ENCODE measurements at regions not wholly inside any gene's neighbourhood (a gene's known extent, or its start where the extent isn't known, plus 50 kb on each side); places are given as distances from the start of the nearest gene placed in this dataset.

GRCh38 chr4:111681270-111681669, 464.0 kb upstream of the FAM241A start:
- FAIRE-seq (no peak), ATAC-seq (no peak), DNase-seq (no peak)
- no peaks in the 10 kb centered on the region for H3K36me3 ChIP-seq
- peaks cover 0 to 4% (median 0%) of the 10 kb centered on the region in 3 donors for H3K4me1 ChIP-seq
- TF ChIP-seq, protein P1, sequence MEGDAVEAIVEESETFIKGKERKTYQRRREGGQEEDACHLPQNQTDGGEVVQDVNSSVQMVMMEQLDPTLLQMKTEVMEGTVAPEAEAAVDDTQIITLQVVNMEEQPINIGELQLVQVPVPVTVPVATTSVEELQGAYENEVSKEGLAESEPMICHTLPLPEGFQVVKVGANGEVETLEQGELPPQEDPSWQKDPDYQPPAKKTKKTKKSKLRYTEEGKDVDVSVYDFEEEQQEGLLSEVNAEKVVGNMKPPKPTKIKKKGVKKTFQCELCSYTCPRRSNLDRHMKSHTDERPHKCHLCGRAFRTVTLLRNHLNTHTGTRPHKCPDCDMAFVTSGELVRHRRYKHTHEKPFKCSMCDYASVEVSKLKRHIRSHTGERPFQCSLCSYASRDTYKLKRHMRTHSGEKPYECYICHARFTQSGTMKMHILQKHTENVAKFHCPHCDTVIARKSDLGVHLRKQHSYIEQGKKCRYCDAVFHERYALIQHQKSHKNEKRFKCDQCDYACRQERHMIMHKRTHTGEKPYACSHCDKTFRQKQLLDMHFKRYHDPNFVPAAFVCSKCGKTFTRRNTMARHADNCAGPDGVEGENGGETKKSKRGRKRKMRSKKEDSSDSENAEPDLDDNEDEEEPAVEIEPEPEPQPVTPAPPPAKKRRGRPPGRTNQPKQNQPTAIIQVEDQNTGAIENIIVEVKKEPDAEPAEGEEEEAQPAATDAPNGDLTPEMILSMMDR (IDR thresholded peaks at IDR 0.05), result no peak
- no peaks in the 10 kb centered on the region for H3K9me3 ChIP-seq
- H3K27ac ChIP-seq, result no peak overlapping the region
- H3K4me3 ChIP-seq, result no peak overlapping the region
- no peaks in the 10 kb centered on the region for H3K27me3 ChIP-seq
- WGBS, 2 donors, result 55 to 63% methylated on average over 3 of the region's 3 CpGs
- intact Hi-C loops (cut with DNase I), result no loop called here

DNA sequence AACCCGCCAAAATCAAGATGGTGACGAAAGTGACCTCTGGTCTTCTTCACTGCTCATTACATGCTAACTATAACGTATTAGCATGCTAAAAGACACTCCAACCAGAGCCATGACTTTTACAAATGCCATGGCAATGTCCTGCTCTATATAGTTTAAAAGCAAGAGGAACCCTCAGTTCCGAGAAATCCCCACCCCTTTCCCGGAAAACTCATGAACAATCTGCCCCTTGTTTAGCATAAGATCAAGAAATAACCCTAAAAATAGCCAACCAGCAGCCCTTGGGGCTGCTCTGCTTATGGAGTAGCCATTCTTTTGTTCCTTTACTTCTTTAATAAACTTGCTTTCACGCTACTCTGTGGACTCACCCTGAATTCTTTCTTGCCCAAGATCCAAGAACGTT, 463.5 kb upstream of the FAM241A start:
- Histone ChIP-seq H3K27me3 (no peaks in the 10 kb centered on the region), H3K9me3 (no peaks in the 10 kb centered on the region), H3K36me3 (no peaks in the 10 kb centered on the region), H3K27ac (no peak overlapping the region), H3K4me3 (no peak overlapping the region), H3K4me1 (peaks cover 0 to 4% (median 0%) of the 10 kb centered on the region in 3 donors)
- 68 to 84% methylated on average over 7 of the region's 7 CpGs for WGBS, 2 donors
- TF ChIP-seq, protein P1 (IDR thresholded peaks at IDR 0.05), result no peak
- DNase-seq, result no peak
- intact Hi-C loops (cut with DNase I), result no loop called here
- ATAC-seq, result no peak
- FAIRE-seq, result no peak

GRCh38 chr4:111685205-111685604, 460.0 kb upstream of the FAM241A start:
- DNase-seq (no peak), FAIRE-seq (no peak), ATAC-seq (no peak)
- Histone ChIP-seq H3K4me1 (peaks cover 0 to 4% (median 3%) of the 10 kb centered on the region in 3 donors), H3K4me3 (no peak overlapping the region), H3K27me3 (peaks cover 0 to 8% (median 0%) of the 10 kb centered on the region in 4 donors), H3K36me3 (no peaks in the 10 kb centered on the region), H3K9me3 (no peaks in the 10 kb centered on the region), H3K27ac (no peak overlapping the region)
- TF ChIP-seq, protein P1 (IDR thresholded peaks at IDR 0.05), result no peak
- intact Hi-C loops (cut with DNase I), result no loop called here
- WGBS, 2 donors, result 55 to 76% methylated on average over 3 of the region's 3 CpGs

- no peak overlapping the region for H3K27ac ChIP-seq
- H3K4me1 ChIP-seq, result peaks cover 0 to 4% (median 3%) of the 10 kb centered on the region in 3 donors
- no peak overlapping the region for H3K4me3 ChIP-seq
- peaks cover 0 to 8% (median 0%) of the 10 kb centered on the region in 4 donors for H3K27me3 ChIP-seq
- ATAC-seq (peak; percentile 97 to 99 (median 98)), FAIRE-seq (peak; percentile 23), DNase-seq (peak in 3 of 6 donors; percentile 34 to 62 (median 54))
- no peaks in the 10 kb centered on the region for H3K9me3 ChIP-seq
- intact Hi-C loops (cut with DNase I), result no loop called here
- H3K36me3 ChIP-seq, result no peaks in the 10 kb centered on the region
- TF ChIP-seq, protein P1 (IDR thresholded peaks at IDR 0.05), result no peak
These were observed 456.0 kb upstream of the FAM241A start for GRCh38 chr4:111689214-111689613.

DNA sequence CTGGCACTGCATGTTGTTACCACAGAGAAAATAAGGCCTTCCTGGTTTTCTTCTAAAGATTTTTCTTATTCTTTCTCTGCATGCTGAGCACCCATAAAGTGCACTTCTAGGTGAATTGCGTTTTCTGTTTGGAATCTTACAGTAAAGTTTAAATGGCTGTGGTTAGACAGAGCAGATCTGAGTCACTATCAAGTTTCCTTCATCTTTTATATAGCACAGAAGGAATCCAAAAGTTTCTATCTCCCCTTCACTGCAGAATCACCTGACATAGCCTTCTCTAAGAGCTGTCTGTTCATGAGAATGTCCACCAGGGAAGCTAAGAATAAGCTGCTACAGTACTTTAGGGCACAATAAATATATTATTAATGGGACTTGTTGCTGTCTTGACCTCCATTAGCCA, 455.5 kb upstream of the FAM241A start:
- no peak for FAIRE-seq
- Histone ChIP-seq H3K9me3 (no peaks in the 10 kb centered on the region), H3K27ac (no peak overlapping the region), H3K36me3 (no peaks in the 10 kb centered on the region), H3K27me3 (peaks cover 0 to 8% (median 0%) of the 10 kb centered on the region in 4 donors), H3K4me3 (no peak overlapping the region), H3K4me1 (peaks cover 0 to 4% (median 3%) of the 10 kb centered on the region in 3 donors)
- ATAC-seq, result peak in 2 of 4 donors; percentile 27 to 35
- TF ChIP-seq, protein P1 (IDR thresholded peaks at IDR 0.05), result no peak
- WGBS, 2 donors, result 48 to 56% methylated on average over 1 of the region's 1 CpG
- intact Hi-C loops (cut with DNase I), result no loop called here
- no peak for DNase-seq
